AG04450 (cell line): ENCODE measurements at regions not wholly inside any gene's neighbourhood (a gene's known extent, or its start where the extent isn't known, plus 50 kb on each side); places are given as distances from the start of the nearest gene placed in this dataset.

Source experiments
- CTCF ChIA-PET: fragments of 300-600, 350-600 bp; formaldehyde crosslinking; extraction: SDS; loops from one replicate; lab custom pipeline; 2022; ENCODE audit warnings: antibody characterized with exemption, inconsistent platforms; lab: Charles Lee
- POLR2A ChIA-PET: fragments of 350-600 bp; formaldehyde crosslinking; extraction: SDS; loops from one replicate; lab custom pipeline; 2021; ENCODE audit warnings: antibody characterized with exemption, inconsistent platforms; lab: Yijun Ruan, JAX
- DNase-seq: peaks from one replicate; pipeline ENCODE4 v3.0.0-alpha.2; 2011; ENCODE audit warnings: low read depth, low spot score
- H3K27ac ChIP-seq: one replicate; pipeline ENCODE4 v1.5.1; 2012; ENCODE audit warnings: low read depth, low read length, control low read depth
- H3K27me3 ChIP-seq: one replicate; pipeline ENCODE4 v1.6.0; 2012; ENCODE audit warnings: low read length; ENCODE audit not compliant: control insufficient read depth, insufficient read depth
- H3K4me3 ChIP-seq: 2 replicates; pipeline ENCODE4 v1.5.1; 2011; ENCODE audit warnings: mild to moderate bottlenecking, low read depth, low read length, control low read depth
- H3K9me3 ChIP-seq: 2 replicates; pipeline ENCODE4 v1.5.1; 2012; ENCODE audit warnings: low read length; ENCODE audit not compliant: control insufficient read depth, insufficient read depth
- CTCF ChIP-seq: IDR thresholded peaks from 2 replicates; pipeline ENCODE4 v1.5.1; 2011; ENCODE audit warnings: low read depth, low read length, control low read depth, inconsistent platforms

- no peak for TF ChIP-seq CTCF
Measured at GRCh38 chr10:2128991-2129390, 391.7 kb upstream of the ADARB2 start.

DNA sequence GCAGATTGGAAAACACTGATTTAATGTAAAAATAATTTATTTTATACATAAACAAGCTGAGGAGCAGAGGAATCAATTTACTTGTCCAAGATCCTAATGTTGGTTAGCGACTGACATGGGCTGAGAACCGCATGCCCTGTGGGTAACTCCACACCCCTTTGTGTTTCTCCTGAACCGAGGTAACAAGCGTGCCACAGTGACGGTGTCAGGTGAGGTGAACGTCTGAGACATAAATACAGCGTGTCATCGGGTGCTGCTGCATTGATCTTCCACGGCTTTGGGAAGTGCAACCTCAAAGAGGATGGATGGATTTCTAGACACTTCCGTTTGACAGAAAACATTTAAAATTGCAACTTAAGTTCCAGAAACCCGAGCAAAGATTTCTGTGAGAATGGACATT, 386.8 kb upstream of the ADARB2 start:
- H3K27me3 ChIP-seq = no peaks in the 10 kb centered on the region
- no peak overlapping the region for H3K4me3 ChIP-seq
- TF ChIP-seq CTCF = no peak
- H3K27ac ChIP-seq = no peak overlapping the region
- POLR2A ChIA-PET = no interaction called here
- CTCF ChIA-PET = no interaction called here
- DNase-seq = no peak
- H3K9me3 ChIP-seq = peaks cover 34% of the 10 kb centered on the region

More at GRCh38 chr10:2128991-2129390, 391.7 kb upstream of the ADARB2 start:
- POLR2A ChIA-PET = no interaction called here
- H3K27me3 ChIP-seq = no peaks in the 10 kb centered on the region
- H3K4me3 ChIP-seq = no peak overlapping the region
- no peak for DNase-seq
- CTCF ChIA-PET = no interaction called here
- peaks cover 19% of the 10 kb centered on the region for H3K9me3 ChIP-seq
- no peak overlapping the region for H3K27ac ChIP-seq

DNA sequence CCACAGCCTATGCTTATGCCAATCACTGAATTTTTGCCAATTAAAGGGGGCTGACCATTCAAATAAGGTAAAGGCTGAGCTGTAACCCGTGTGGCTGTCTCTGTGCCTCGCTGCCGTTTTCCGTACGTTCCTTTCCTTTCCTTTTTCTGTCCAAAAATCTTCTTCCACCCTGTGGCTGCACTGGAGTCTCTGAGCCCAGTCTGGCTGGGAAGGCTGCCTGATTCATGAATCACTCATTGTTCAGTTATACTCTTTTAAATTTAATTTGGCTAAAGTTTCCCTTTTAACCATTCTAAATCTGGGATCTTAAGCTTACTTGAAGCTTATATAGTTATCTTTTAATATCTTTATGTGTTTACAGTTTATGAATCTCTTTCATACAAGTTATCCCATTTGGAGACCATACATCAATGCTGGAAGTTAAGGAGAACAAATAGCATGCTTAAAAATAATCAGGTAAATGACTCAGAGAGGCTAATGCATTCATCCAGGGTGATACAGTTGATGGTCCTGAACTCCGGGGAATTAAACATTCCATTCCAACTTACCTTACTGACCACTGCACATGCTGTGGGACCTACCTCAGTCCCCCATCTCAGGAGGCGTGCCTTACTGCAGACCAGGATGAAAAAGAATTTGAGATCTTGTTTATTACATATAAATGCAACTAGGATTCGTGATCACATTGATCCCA, 385.3 kb upstream of the ADARB2 start:
- ChIA-PET POLR2A (no interaction called here), CTCF (no interaction called here)
- no peak overlapping the region for H3K4me3 ChIP-seq
- no peak for TF ChIP-seq CTCF
- DNase-seq = no peak
- no peaks in the 10 kb centered on the region for H3K27me3 ChIP-seq
- H3K27ac ChIP-seq = no peak overlapping the region
- peaks cover 35% of the 10 kb centered on the region for H3K9me3 ChIP-seq

- POLR2A ChIA-PET = no interaction called here
- H3K4me3 ChIP-seq = no peak overlapping the region
- no peak for TF ChIP-seq CTCF
- no peak overlapping the region for H3K27ac ChIP-seq
- H3K27me3 ChIP-seq = no peaks in the 10 kb centered on the region
- H3K9me3 ChIP-seq = peaks cover 35% of the 10 kb centered on the region
- CTCF ChIA-PET = no interaction called here
- no peak for DNase-seq
Measured at GRCh38 chr10:2121929-2122328, 384.6 kb upstream of the ADARB2 start.

DNA sequence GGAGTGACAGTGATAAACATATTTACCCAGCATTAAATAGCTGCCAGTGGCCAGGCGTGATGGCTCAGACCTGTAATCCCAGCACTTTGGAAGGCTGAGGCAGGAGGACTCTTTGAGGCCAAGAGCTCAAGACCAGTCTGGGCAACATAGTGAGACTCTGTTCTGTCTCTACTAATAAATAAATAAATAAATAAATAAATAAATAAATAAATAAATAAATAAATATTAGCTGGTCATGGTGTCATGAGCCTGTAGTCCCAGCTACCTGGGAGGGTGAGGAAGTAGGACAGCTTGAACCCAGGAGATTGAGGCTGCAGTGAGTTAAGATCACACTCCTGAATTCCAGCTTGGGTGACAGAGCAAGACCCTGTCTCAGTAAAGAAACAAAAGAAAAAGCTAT, 384.0 kb upstream of the ADARB2 start:
- DNase-seq = no peak
- H3K27ac ChIP-seq = no peak overlapping the region
- TF ChIP-seq CTCF = no peak
- H3K4me3 ChIP-seq = no peak overlapping the region
- peaks cover 36% of the 10 kb centered on the region for H3K9me3 ChIP-seq
- ChIA-PET CTCF (no interaction called here), POLR2A (no interaction called here)
- H3K27me3 ChIP-seq = no peaks in the 10 kb centered on the region
